ENCODE measurements at regions not wholly inside any gene's neighbourhood (a gene's known extent, or its start where the extent isn't known, plus 50 kb on each side); places are given as distances from the start of the nearest gene placed in this dataset.
A peak's percentile ranks its signal among the peaks of the same experiment; 100 is the strongest.

- H3K27me3 ChIP-seq: no peaks in the 10 kb centered on the region
- no peak overlapping the region for H3K4me3 ChIP-seq
- intact Hi-C loops (cut with DNase I; ENCODE audit: low total_unique reads): no loop called here
- no peak for TF ChIP-seq POLR2A (IDR thresholded peaks at IDR 0.05)
- TF ChIP-seq, protein P1, sequence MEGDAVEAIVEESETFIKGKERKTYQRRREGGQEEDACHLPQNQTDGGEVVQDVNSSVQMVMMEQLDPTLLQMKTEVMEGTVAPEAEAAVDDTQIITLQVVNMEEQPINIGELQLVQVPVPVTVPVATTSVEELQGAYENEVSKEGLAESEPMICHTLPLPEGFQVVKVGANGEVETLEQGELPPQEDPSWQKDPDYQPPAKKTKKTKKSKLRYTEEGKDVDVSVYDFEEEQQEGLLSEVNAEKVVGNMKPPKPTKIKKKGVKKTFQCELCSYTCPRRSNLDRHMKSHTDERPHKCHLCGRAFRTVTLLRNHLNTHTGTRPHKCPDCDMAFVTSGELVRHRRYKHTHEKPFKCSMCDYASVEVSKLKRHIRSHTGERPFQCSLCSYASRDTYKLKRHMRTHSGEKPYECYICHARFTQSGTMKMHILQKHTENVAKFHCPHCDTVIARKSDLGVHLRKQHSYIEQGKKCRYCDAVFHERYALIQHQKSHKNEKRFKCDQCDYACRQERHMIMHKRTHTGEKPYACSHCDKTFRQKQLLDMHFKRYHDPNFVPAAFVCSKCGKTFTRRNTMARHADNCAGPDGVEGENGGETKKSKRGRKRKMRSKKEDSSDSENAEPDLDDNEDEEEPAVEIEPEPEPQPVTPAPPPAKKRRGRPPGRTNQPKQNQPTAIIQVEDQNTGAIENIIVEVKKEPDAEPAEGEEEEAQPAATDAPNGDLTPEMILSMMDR (IDR thresholded peaks at IDR 0.05): no peak
- no peak overlapping the region for H3K27ac ChIP-seq
- no peaks in the 10 kb centered on the region for H3K9me3 ChIP-seq
- H3K36me3 ChIP-seq: no peaks in the 10 kb centered on the region
- H3K4me1 ChIP-seq: no peaks in the 10 kb centered on the region
- no peak for DNase-seq
Measured at GRCh38 chr6:12229332-12229731, 60.8 kb upstream of the EDN1 start.

DNA sequence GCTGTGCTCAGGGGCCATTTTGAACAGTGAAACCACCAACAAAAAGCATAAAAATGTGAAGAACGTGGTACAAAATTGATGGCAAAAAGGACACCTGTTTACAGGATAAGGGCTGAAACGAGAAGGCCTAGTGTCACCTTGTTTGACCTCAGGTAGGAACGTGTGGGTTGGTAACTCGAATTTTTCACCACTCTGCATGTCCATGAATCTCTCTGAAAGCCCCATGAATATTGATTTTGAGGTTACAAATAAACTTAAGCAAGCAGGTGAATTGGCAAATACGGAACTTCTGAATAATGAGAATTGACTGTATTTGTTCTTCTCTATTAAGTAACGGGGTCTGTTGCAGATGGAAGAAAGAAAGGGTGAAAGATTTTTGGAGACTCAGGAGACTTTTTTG lies 59.6 kb upstream of the EDN1 start:
- TF ChIP-seq, protein P1 (IDR thresholded peaks at IDR 0.05): no peak
- TF ChIP-seq POLR2A (IDR thresholded peaks at IDR 0.05): no peak
- no peak for DNase-seq
- H3K9me3 ChIP-seq: no peaks in the 10 kb centered on the region
- H3K36me3 ChIP-seq: no peaks in the 10 kb centered on the region
- H3K27me3 ChIP-seq: no peaks in the 10 kb centered on the region
- H3K27ac ChIP-seq: no peak overlapping the region
- intact Hi-C loops (cut with DNase I; ENCODE audit: low total_unique reads): loop anchor here (5.0 kb wide), 1 partner anchor 573 kb away; no protein-coding TSS in a partner anchor
- no peaks in the 10 kb centered on the region for H3K4me1 ChIP-seq
- no peak overlapping the region for H3K4me3 ChIP-seq

GRCh38 chr6:12232339-12232738 lies 57.8 kb upstream of the EDN1 start:
- Histone ChIP-seq H3K27me3 (no peaks in the 10 kb centered on the region), H3K4me1 (no peaks in the 10 kb centered on the region), H3K4me3 (no peak overlapping the region), H3K27ac (no peak overlapping the region), H3K36me3 (no peaks in the 10 kb centered on the region), H3K9me3 (no peaks in the 10 kb centered on the region)
- no peak for TF ChIP-seq POLR2A (IDR thresholded peaks at IDR 0.05)
- TF ChIP-seq, protein P1 (IDR thresholded peaks at IDR 0.05): no peak
- no peak for DNase-seq
- intact Hi-C loops (cut with DNase I; ENCODE audit: low total_unique reads): loop anchor here (5.0 kb wide), 1 partner anchor 575 kb away; no protein-coding TSS in a partner anchor

- intact Hi-C loops (cut with DNase I; ENCODE audit: low total_unique reads): loop anchor here (5.0 kb wide), 1 partner anchor 576 kb away; no protein-coding TSS in a partner anchor
- no peak overlapping the region for H3K4me3 ChIP-seq
- no peaks in the 10 kb centered on the region for H3K4me1 ChIP-seq
- no peak overlapping the region for H3K27ac ChIP-seq
- DNase-seq: no peak
- H3K36me3 ChIP-seq: no peaks in the 10 kb centered on the region
- H3K9me3 ChIP-seq: no peaks in the 10 kb centered on the region
- no peaks in the 10 kb centered on the region for H3K27me3 ChIP-seq
- TF ChIP-seq, protein P1 (IDR thresholded peaks at IDR 0.05): no peak
- TF ChIP-seq POLR2A (IDR thresholded peaks at IDR 0.05): no peak
Measured at GRCh38 chr6:12232821-12233220, 57.3 kb upstream of the EDN1 start.

DNA sequence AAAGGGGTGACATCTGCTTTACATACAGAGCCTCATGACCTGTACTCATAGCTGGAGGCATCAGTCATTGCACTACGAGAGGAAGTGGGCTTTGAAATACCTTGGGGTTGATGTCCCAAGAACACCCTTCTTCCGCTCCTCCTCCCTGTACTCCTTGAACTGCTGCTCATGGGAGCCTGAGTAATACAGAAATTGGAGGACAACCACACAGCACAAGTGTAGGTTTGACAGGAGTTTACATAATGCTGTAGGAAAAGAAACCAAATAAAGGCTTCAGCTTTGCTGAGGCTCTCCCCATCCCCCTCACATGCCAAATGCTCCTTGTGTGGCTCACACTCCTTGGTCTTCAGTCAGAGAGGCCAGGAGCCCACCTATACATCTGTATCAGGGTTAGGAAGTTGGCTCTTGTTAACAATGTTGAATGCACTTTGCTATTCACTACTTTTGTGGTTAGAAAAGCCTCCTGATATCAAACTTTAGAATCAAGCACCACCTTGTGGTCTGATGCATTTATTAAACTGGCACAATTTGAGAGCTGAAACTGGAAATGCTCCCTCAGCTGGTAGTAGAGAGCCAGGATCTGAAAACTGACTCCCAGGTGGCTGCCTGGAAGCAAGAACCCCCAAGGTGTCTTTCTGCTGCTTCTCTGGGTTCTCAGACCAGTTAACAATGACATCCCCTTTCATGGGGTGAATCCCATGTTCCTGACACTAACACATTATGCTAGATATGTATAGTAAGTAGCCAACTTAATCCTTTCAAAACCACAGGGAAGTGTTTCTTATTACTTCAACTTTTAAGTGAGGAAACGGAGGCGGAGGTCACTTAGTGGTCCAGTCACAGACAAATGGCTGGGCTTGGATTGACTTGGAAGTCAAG lies 56.2 kb upstream of the EDN1 start:
- H3K9me3 ChIP-seq: no peaks in the 10 kb centered on the region
- H3K27me3 ChIP-seq: no peaks in the 10 kb centered on the region
- no peak for TF ChIP-seq POLR2A (IDR thresholded peaks at IDR 0.05)
- TF ChIP-seq, protein P1 (IDR thresholded peaks at IDR 0.05): peak; percentile 56 to 88 (median 72)
- H3K4me3 ChIP-seq: no peak overlapping the region
- DNase-seq: peak in 1 of 2 donors; percentile 27
- H3K4me1 ChIP-seq: no peaks in the 10 kb centered on the region
- H3K27ac ChIP-seq: no peak overlapping the region
- intact Hi-C loops (cut with DNase I; ENCODE audit: low total_unique reads): loop anchor here (5.0 kb wide), 1 partner anchor 577 kb away; no protein-coding TSS in a partner anchor
- no peaks in the 10 kb centered on the region for H3K36me3 ChIP-seq

All from uterus (tissue), 3 donors.